ENCODE measurements at regions not wholly inside any gene's neighbourhood (a gene's known extent, or its start where the extent isn't known, plus 50 kb on each side); places are given as distances from the start of the nearest gene placed in this dataset.
"Not testable (repeated sequence)": the region's sequence is repeated elsewhere in the genome, so short reads cannot be mapped to it uniquely, and the experiment has no call there.

GRCh38 chrX:92215011-92215410 is 435.8 kb downstream of the PCDH11X start:
- TF ChIP-seq MYC (CRISPR knock-in tag; IDR thresholded peaks at IDR 0.05; ENCODE audit: borderline replicate concordance); HMG20A (CRISPR knock-in tag; IDR thresholded peaks at IDR 0.05; ENCODE audit: borderline replicate concordance); HNF1B (CRISPR knock-in tag; IDR thresholded peaks at IDR 0.05); ZNF383 (CRISPR knock-in tag; IDR thresholded peaks at IDR 0.05; ENCODE audit: borderline replicate concordance); SMAD1 (CRISPR knock-in tag; IDR thresholded peaks at IDR 0.05; ENCODE audit: borderline replicate concordance, low read depth); ZNF687 (CRISPR knock-in tag; IDR thresholded peaks at IDR 0.05); CTCF (CRISPR knock-in tag; IDR thresholded peaks at IDR 0.05); ZBTB46 (CRISPR knock-in tag; IDR thresholded peaks at IDR 0.05; ENCODE audit: borderline replicate concordance): not testable (repeated sequence)

Data from HepG2 (cell line).